ENCODE measurements at regions not wholly inside any gene's neighbourhood (a gene's known extent, or its start where the extent isn't known, plus 50 kb on each side); places are given as distances from the start of the nearest gene placed in this dataset.

GRCh38 chr11:33515347-33515746 lies 185.3 kb downstream of the C11orf91 start:
- Histone ChIP-seq H3K9me3 (ENCODE audit: control extremely low read depth in 1 of 5, control insufficient read depth in 4 of 5, insufficient read depth in 2 of 5, low read depth in 1 of 5, low read length in 4 of 5) (no peaks in the 10 kb centered on the region), H3K36me3 (ENCODE audit: control insufficient read depth in 4 of 4, insufficient read depth in 4 of 4, low read length in 3 of 4) (no peaks in the 10 kb centered on the region), H3K4me3 (ENCODE audit: control insufficient read depth in 1 of 7, extremely low read depth in 1 of 7, insufficient read depth in 4 of 7, low read depth in 2 of 7, low read length in 6 of 7) (no peak overlapping the region), H3K4me1 (ENCODE audit: control extremely low read depth in 1 of 4, control insufficient read depth in 4 of 4, insufficient read depth in 4 of 4, low read length in 3 of 4) (no peaks in the 10 kb centered on the region), H3K27ac (ENCODE audit: insufficient read depth in 1 of 2, low read depth in 1 of 2, low read length in 2 of 2, poor library complexity in 1 of 2, severe bottlenecking in 2 of 2) (no peak overlapping the region), H3K27me3 (replicated peaks in 2 of 5; ENCODE audit: control insufficient read depth in 4 of 5, insufficient read depth in 5 of 5, low read length in 4 of 5) (peaks cover 0 to 8% (median 4%) of the 10 kb centered on the region in 5 experiments)
- WGBS (ENCODE audit: insufficient coverage) = 85% methylated on average over 4 of the region's 5 CpGs
- ChIA-PET POLR2A (no interaction called here), CTCF (no interaction called here)
- no peak for DNase-seq

GRCh38 chr11:33514079-33514925 lies 186.3 kb downstream of the C11orf91 start:
- H3K27ac ChIP-seq (ENCODE audit: insufficient read depth in 1 of 2, low read depth in 1 of 2, low read length in 2 of 2, poor library complexity in 1 of 2, severe bottlenecking in 2 of 2) = no peak overlapping the region
- POLR2A ChIA-PET = no interaction called here

DNA sequence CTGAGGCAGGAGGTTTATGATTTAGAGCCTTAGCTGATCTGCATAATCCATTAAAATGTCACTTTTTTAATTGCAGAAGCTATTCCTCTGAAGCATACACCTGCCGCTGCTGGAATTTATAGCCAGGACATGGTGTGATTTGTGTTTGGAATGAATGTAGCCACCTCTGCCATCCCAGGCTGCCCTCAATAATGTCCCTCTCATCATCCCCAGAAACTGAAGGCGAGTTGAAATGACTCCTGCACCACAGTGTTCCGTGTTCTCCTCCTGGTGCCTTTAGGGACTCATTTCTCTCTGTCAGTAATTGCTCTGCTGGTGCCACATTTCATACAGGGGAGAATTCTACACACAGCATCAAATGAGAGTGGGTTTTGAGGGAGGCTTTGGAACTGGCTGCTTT lies 191.0 kb downstream of the C11orf91 start:
- Histone ChIP-seq H3K27ac (ENCODE audit: insufficient read depth in 1 of 2, low read depth in 1 of 2, low read length in 2 of 2, poor library complexity in 1 of 2, severe bottlenecking in 2 of 2) (no peak overlapping the region), H3K4me1 (ENCODE audit: control extremely low read depth in 1 of 4, control insufficient read depth in 4 of 4, insufficient read depth in 4 of 4, low read length in 3 of 4) (no peaks in the 10 kb centered on the region), H3K36me3 (ENCODE audit: control insufficient read depth in 4 of 4, insufficient read depth in 4 of 4, low read length in 3 of 4) (no peaks in the 10 kb centered on the region), H3K27me3 (replicated peaks in 2 of 5; ENCODE audit: control insufficient read depth in 4 of 5, insufficient read depth in 5 of 5, low read length in 4 of 5) (peaks cover 0 to 4% (median 2%) of the 10 kb centered on the region in 5 experiments), H3K4me3 (ENCODE audit: control insufficient read depth in 1 of 7, extremely low read depth in 1 of 7, insufficient read depth in 4 of 7, low read depth in 2 of 7, low read length in 6 of 7) (no peak overlapping the region), H3K9me3 (ENCODE audit: control extremely low read depth in 1 of 5, control insufficient read depth in 4 of 5, insufficient read depth in 2 of 5, low read depth in 1 of 5, low read length in 4 of 5) (no peaks in the 10 kb centered on the region)
- WGBS (ENCODE audit: insufficient coverage) = 88% methylated on average over 2 of the region's 3 CpGs
- ChIA-PET POLR2A (no interaction called here), CTCF (no interaction called here)
- DNase-seq = no peak

More at GRCh38 chr11:33514079-33514925, 186.3 kb downstream of the C11orf91 start:
- Histone ChIP-seq H3K27me3 (replicated peaks in 2 of 5; ENCODE audit: control insufficient read depth in 4 of 5, insufficient read depth in 5 of 5, low read length in 4 of 5) (peaks cover 0 to 8% (median 4%) of the 10 kb centered on the region in 5 experiments), H3K4me3 (ENCODE audit: control insufficient read depth in 1 of 7, extremely low read depth in 1 of 7, insufficient read depth in 4 of 7, low read depth in 2 of 7, low read length in 6 of 7) (no peak overlapping the region), H3K9me3 (ENCODE audit: control extremely low read depth in 1 of 5, control insufficient read depth in 4 of 5, insufficient read depth in 2 of 5, low read depth in 1 of 5, low read length in 4 of 5) (no peaks in the 10 kb centered on the region), H3K36me3 (ENCODE audit: control insufficient read depth in 4 of 4, insufficient read depth in 4 of 4, low read length in 3 of 4) (no peaks in the 10 kb centered on the region), H3K4me1 (ENCODE audit: control extremely low read depth in 1 of 4, control insufficient read depth in 4 of 4, insufficient read depth in 4 of 4, low read length in 3 of 4) (no peaks in the 10 kb centered on the region)
- 93% methylated on average over 6 of the region's 6 CpGs for WGBS (ENCODE audit: insufficient coverage)
- CTCF ChIA-PET = no interaction called here
- no peak for DNase-seq

- CTCF ChIA-PET = no interaction called here
- Histone ChIP-seq H3K4me1 (ENCODE audit: control extremely low read depth in 1 of 4, control insufficient read depth in 4 of 4, insufficient read depth in 4 of 4, low read length in 3 of 4) (no peaks in the 10 kb centered on the region), H3K27ac (ENCODE audit: insufficient read depth in 1 of 2, low read depth in 1 of 2, low read length in 2 of 2, poor library complexity in 1 of 2, severe bottlenecking in 2 of 2) (no peak overlapping the region), H3K9me3 (ENCODE audit: control extremely low read depth in 1 of 5, control insufficient read depth in 4 of 5, insufficient read depth in 2 of 5, low read depth in 1 of 5, low read length in 4 of 5) (no peaks in the 10 kb centered on the region), H3K4me3 (ENCODE audit: control insufficient read depth in 1 of 7, extremely low read depth in 1 of 7, insufficient read depth in 4 of 7, low read depth in 2 of 7, low read length in 6 of 7) (no peak overlapping the region), H3K27me3 (replicated peaks in 2 of 5; ENCODE audit: control insufficient read depth in 4 of 5, insufficient read depth in 5 of 5, low read length in 4 of 5) (peaks cover 0 to 3% (median 2%) of the 10 kb centered on the region in 5 experiments), H3K36me3 (ENCODE audit: control insufficient read depth in 4 of 4, insufficient read depth in 4 of 4, low read length in 3 of 4) (no peaks in the 10 kb centered on the region)
- WGBS (ENCODE audit: insufficient coverage) = 81% methylated on average over 2 of the region's 3 CpGs
- POLR2A ChIA-PET = no interaction called here
- no peak for DNase-seq
Observed at GRCh38 chr11:33507967-33508366, 192.7 kb downstream of the C11orf91 start.

GRCh38 chr11:33507356-33507755 lies 193.3 kb downstream of the C11orf91 start:
- 79% methylated on average over 2 of the region's 3 CpGs for WGBS (ENCODE audit: insufficient coverage)
- Histone ChIP-seq H3K9me3 (ENCODE audit: control extremely low read depth in 1 of 5, control insufficient read depth in 4 of 5, insufficient read depth in 2 of 5, low read depth in 1 of 5, low read length in 4 of 5) (no peaks in the 10 kb centered on the region), H3K4me3 (ENCODE audit: control insufficient read depth in 1 of 7, extremely low read depth in 1 of 7, insufficient read depth in 4 of 7, low read depth in 2 of 7, low read length in 6 of 7) (no peak overlapping the region), H3K36me3 (ENCODE audit: control insufficient read depth in 4 of 4, insufficient read depth in 4 of 4, low read length in 3 of 4) (no peaks in the 10 kb centered on the region), H3K27me3 (replicated peaks in 2 of 5; ENCODE audit: control insufficient read depth in 4 of 5, insufficient read depth in 5 of 5, low read length in 4 of 5) (peaks cover 0 to 3% (median 2%) of the 10 kb centered on the region in 5 experiments), H3K4me1 (ENCODE audit: control extremely low read depth in 1 of 4, control insufficient read depth in 4 of 4, insufficient read depth in 4 of 4, low read length in 3 of 4) (no peaks in the 10 kb centered on the region), H3K27ac (ENCODE audit: insufficient read depth in 1 of 2, low read depth in 1 of 2, low read length in 2 of 2, poor library complexity in 1 of 2, severe bottlenecking in 2 of 2) (no peak overlapping the region)
- ChIA-PET POLR2A (no interaction called here), CTCF (no interaction called here)
- DNase-seq = no peak

DNA sequence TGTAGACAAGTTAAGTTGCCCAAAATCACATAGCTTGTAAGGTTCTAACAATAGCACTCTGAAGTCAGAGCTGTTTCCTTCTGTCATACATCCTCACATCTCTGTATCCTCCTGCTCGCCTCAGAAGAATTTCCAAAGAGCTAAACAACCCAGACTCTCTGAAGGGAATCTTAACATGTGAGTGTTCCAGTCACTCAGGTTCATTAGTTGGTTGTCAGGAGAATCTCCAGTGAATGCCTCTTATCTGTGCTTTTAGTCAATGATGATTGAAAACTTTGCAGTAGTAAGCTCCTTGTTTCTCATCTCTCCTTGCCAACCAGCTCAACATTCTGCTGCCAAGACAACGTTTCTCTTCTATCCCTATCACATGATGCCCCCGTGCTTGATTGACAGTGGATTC lies 195.5 kb downstream of the C11orf91 start:
- Histone ChIP-seq H3K4me1 (ENCODE audit: control extremely low read depth in 1 of 4, control insufficient read depth in 4 of 4, insufficient read depth in 4 of 4, low read length in 3 of 4) (no peaks in the 10 kb centered on the region), H3K9me3 (ENCODE audit: control extremely low read depth in 1 of 5, control insufficient read depth in 4 of 5, insufficient read depth in 2 of 5, low read depth in 1 of 5, low read length in 4 of 5) (no peaks in the 10 kb centered on the region), H3K4me3 (ENCODE audit: control insufficient read depth in 1 of 7, extremely low read depth in 1 of 7, insufficient read depth in 4 of 7, low read depth in 2 of 7, low read length in 6 of 7) (no peak overlapping the region), H3K27ac (ENCODE audit: insufficient read depth in 1 of 2, low read depth in 1 of 2, low read length in 2 of 2, poor library complexity in 1 of 2, severe bottlenecking in 2 of 2) (no peak overlapping the region), H3K27me3 (replicated peaks in 2 of 5; ENCODE audit: control insufficient read depth in 4 of 5, insufficient read depth in 5 of 5, low read length in 4 of 5) (peaks cover 0 to 3% (median 0%) of the 10 kb centered on the region in 5 experiments), H3K36me3 (ENCODE audit: control insufficient read depth in 4 of 4, insufficient read depth in 4 of 4, low read length in 3 of 4) (no peaks in the 10 kb centered on the region)
- WGBS (ENCODE audit: insufficient coverage) = no CpG with 5 or more reads among the region's 3 CpGs
- CTCF ChIA-PET = no interaction called here
- DNase-seq = no peak
- POLR2A ChIA-PET = no interaction called here

GRCh38 chr11:33500861-33501479 lies 199.7 kb downstream of the C11orf91 start:
- DNase-seq = peak; percentile 12 to 46 (median 40)
- Histone ChIP-seq H3K4me3 (ENCODE audit: control insufficient read depth in 1 of 7, extremely low read depth in 1 of 7, insufficient read depth in 4 of 7, low read depth in 2 of 7, low read length in 6 of 7) (no peak overlapping the region), H3K4me1 (ENCODE audit: control extremely low read depth in 1 of 4, control insufficient read depth in 4 of 4, insufficient read depth in 4 of 4, low read length in 3 of 4) (no peaks in the 10 kb centered on the region), H3K27ac (ENCODE audit: insufficient read depth in 1 of 2, low read depth in 1 of 2, low read length in 2 of 2, poor library complexity in 1 of 2, severe bottlenecking in 2 of 2) (no peak overlapping the region), H3K9me3 (ENCODE audit: control extremely low read depth in 1 of 5, control insufficient read depth in 4 of 5, insufficient read depth in 2 of 5, low read depth in 1 of 5, low read length in 4 of 5) (no peaks in the 10 kb centered on the region), H3K27me3 (replicated peaks in 2 of 5; ENCODE audit: control insufficient read depth in 4 of 5, insufficient read depth in 5 of 5, low read length in 4 of 5) (peaks cover 0 to 4% (median 3%) of the 10 kb centered on the region in 5 experiments), H3K36me3 (ENCODE audit: control insufficient read depth in 4 of 4, insufficient read depth in 4 of 4, low read length in 3 of 4) (no peaks in the 10 kb centered on the region)
- CTCF ChIA-PET = no interaction called here
- POLR2A ChIA-PET = no interaction called here
- WGBS (ENCODE audit: insufficient coverage) = no CpG with 5 or more reads among the region's 2 CpGs
